LoVo (cell line): ENCODE measurements at regions not wholly inside any gene's neighbourhood (a gene's known extent, or its start where the extent isn't known, plus 50 kb on each side); places are given as distances from the start of the nearest gene placed in this dataset.
"Not testable (repeated sequence)": the region's sequence is repeated elsewhere in the genome, so short reads cannot be mapped to it uniquely, and the experiment has no call there.

Experiments used
- DNase-seq: peaks from one replicate; pipeline ENCODE4 v3.0.0-alpha.2; 2016; ENCODE audit warnings: low spot score

DNA sequence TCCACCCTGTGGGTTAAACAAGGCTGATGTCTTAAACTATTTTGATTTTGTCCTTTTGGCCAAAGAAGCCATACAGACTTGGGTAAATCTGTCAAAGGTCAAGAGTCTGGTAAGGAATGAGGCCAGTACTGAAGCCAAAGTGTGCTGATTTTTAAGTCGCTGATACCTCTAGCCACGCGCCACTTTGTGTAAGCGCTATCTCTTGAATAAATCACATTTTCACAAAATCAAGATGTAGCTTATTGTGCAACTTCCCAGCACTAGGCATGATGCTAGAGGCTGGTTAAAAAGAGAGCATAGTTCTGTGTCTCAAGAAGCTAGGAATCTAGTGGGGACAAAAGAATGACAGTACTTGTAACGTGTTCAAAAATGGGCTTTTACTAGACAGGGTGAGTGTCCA lies 510.6 kb upstream of the RAB6C start:
- DNase-seq, result no peak

DNA sequence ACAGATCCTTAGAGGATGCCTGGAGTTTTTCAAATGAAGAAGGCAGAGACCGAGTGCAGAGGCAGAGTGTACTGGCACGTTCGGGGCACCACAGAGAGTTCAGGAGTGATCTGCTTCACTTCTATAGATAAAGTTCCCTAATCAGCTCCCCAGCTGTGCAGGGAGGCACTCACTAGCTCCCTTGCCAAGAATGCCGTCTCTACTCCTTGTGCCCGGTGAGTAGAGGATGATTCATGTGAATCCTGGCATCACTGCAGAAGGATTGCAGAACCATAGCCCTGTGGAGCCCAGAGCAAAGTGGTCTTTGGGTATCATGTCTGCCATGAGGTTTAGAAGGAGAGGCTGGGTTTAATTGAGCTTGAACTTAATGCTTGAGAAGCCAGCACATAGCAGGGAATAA lies 510.1 kb upstream of the RAB6C start:
- no peak for DNase-seq

DNA sequence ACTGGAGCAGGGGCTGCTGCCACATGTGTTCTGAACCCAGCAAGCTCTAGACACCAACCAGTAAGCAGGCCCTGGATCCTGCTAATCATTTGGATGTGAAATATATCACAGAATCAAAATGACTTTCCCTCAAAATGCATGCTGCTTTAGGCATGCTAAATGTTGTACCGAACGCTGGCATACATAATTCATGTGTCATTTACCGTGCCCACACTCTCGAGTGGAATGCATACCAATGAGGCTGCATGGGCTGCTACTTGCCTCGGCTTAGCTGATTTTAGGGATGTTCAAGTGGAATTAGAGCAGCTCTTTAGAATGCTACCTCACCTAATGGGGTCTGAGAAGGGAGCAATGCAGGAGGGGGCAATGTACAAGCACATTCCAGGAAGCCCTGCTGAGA lies 509.6 kb upstream of the RAB6C start:
- no peak for DNase-seq

DNA sequence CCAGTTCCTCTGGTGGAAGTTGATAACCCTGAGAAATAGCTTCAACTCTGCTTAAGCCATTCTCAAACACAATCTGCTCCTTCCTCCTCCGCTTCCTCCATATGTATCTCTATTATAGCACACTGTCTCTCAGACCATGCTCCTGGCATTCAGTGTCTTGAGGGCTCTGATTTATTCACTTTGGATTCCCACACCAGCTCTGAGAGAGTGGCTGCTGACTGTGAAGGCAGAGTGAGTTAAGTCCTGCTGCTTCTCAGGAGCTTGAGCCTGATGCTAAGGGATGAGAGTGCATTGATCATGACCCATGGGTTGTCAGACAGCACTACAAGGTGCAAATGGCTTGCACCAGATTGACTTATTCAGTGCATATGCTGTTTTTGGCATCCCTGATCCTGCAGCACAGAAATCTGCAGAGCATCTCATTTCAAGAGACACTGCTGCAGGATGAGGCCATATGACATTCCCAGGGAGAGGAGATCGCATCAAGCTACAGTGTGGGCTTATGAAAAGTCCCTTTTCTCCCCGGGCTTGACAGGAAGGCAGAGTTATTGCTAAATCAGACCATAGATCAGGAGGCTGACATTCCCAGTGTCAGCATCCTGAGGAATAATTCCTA lies 500.5 kb upstream of the RAB6C start:
- no peak for DNase-seq

- DNase-seq, result no peak
Measured at GRCh38 chr2:129479892-129480291, 499.6 kb upstream of the RAB6C start.

DNA sequence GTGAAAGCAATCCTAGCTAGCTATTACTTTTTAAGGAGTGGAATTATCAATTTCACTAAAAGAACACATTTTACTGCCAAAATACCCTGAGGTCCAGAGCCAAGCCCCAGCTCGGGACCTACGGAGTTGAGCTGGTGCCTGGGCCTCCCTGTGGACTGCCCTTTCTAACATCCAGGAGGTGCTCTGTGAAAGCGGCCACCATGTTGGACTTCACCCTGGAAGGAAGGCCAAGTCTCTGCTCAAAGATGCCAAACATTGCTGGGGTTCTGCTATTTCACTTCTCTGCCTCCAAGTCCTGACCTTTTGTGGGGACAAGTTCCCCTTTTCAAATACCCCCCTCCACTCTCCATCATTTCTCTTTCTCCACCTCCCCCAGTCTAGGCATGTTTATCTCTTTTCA lies 498.7 kb upstream of the RAB6C start:
- no peak for DNase-seq

DNA sequence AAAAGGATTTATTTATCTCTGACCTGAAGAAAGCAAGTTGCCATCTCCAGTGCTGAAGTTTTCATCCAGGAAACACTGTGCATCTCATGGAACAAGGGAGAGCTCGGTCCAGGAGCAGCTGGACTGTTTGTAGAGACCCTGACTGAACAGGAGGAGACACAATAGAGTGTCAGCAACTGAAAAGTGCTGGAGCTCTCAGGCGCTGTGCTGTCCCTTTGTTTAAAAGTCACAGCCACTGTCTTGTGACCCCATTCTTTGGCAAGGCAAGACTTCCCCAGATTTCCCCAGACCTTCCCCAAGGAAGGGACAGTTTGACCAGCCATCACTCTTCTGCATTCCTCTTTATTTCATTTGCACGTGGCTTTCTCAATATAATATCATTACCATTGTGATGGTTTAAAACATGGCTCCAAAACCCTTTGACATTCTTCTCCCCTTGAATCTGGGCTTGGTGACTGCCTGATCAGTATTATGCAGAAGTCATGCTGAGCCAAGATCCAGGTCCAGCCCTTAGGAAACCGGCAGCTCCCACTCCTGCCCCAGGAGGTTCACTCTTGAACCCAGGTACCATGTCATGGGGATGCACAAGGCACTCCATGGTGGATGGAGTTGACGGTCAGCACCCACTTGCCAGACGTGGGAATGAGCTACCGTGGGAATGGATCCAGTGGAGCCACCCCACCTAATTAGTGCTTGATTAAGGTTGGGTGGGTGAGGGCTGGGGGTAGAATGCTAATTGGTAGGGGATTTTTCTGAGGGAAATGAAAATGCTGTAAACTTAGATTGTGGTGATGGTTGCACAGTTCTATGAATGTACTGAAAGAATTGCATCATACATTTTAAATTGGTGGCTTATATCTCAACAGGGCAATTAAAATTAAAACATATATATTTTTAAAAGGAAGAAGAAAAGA lies 497.9 kb upstream of the RAB6C start:
- DNase-seq, result no peak

DNA sequence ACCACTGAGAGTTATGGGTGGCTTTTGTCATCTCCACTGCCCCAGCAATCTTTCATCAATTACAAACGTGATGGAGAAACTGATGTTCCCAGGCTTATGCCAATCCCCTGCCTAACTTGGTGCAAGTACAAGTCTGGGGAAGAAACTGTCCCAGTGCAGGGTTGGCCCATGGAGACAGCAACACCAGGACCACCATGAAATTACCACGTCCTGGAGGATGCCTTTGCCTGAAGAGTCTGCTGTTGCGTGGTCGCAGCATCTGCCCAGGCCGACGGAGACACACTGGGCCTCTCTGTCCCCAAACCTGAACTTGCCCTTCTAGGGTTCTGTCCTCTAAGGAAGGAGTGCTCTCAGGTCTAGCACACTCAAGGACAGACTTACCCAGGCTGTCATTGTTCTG lies 496.8 kb upstream of the RAB6C start:
- DNase-seq, result no peak

- no peak for DNase-seq
Measured at GRCh38 chr2:129483366-129483765, 496.1 kb upstream of the RAB6C start.

GRCh38 chr2:129484999-129485897 lies 494.2 kb upstream of the RAB6C start:
- no peak for DNase-seq

DNA sequence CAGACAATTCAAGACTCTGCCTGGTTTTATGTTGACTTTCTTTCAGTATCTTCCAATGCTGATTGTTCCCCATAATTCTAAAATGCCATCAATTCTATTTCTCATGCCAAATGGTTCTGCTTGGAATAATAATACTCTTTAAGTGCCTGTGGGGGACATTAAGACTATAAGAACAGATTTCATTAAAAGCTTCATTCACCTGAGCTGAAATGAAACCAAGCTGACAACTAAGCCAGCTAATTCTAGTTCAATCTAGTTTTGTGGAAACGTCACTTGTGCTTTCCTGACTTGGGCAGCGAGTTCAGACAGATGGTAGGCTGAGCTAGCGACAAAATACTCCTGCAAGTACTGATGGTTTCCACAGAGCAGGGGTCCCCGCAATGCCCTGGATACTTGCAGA lies 491.1 kb upstream of the RAB6C start:
- DNase-seq, result no peak

DNA sequence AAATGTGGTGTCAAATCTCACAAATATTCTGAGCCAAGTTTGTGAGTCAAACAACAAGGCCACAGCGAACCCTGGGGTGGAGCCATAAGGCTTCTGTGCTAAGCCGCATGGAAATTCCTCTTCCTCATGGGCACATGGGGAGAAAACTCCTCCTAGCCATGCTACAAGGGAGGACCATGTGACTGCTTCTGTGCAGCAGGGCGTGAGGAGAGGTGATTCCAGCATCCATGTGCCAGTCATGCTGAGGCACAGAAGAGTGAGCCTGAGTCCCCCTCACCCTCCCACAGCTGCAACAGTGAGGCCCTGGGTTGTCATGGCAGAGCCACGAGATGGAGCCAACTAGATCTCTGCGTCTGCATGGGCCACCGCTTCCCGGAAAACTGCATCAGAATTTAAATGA lies 488.8 kb upstream of the RAB6C start:
- DNase-seq, result no peak

GRCh38 chr2:129491308-129491707 lies 488.2 kb upstream of the RAB6C start:
- no peak for DNase-seq

- no peak for DNase-seq
Measured at GRCh38 chr2:129492548-129492947, 486.9 kb upstream of the RAB6C start.

DNA sequence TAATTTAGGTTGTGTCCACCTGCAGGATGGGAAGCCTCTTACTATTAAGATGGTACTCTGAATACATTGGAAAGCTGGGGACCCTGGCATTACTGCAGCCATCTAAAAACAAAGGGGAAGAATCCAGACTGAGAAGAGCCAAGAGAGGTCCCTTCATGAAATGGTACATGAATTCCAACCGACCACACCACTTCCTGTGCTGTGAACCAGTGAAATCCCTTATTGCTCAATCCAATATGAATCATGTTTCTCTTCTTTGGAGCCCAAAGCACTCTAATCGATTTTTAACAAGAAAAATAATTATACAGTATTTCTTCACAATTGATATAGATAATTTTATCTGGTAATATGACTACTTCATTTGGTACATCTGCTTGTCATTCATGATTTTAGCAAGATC lies 479.7 kb upstream of the RAB6C start:
- DNase-seq, result no peak

GRCh38 chr2:129502781-129503180 lies 476.7 kb upstream of the RAB6C start:
- DNase-seq, result no peak

DNA sequence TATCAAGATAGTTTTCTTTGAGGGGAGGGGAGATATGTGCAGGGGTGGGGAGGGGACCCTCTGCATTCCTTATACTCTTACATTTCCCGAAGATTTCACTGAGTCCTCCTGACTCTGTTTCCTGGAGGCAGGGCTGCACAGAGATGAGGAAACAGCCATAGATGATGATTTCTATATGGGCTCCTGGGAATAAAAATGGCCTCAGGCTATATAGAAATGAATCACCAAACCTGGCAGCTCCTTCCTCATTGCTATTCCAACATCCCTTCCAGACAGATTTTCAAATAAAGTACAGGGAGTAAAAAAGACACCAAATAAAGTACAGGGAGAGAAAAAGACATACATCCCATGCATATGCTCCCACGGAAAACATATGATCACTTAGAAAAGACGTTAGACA lies 474.8 kb upstream of the RAB6C start:
- no peak for DNase-seq

DNA sequence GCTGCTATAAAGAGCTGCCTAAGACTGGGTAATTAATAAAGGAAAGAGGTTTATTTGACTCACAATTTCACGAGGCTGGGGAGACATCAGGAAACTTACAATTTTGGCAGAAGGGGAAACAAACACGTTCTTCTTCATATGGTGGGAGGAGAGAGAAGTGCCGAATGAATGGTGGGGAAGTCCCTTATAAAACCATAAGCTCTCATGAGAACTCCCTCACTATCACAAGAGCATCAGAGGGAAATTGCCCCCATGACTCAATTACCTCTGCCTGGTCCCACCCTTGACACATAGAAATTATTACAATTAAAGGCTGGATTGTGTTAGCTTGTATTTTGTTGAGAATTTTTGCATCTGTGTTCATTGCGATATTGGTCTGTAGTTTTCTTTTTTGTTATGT lies 460.5 kb upstream of the RAB6C start:
- DNase-seq, result no peak

- DNase-seq, result not testable (repeated sequence)
Measured at GRCh38 chr2:129532158-129532557, 447.3 kb upstream of the RAB6C start.

- no peak for DNase-seq
Measured at GRCh38 chr2:129548880-129549279, 430.6 kb upstream of the RAB6C start.

- DNase-seq, result no peak
Measured at GRCh38 chr2:129550536-129550935, 428.9 kb upstream of the RAB6C start.

DNA sequence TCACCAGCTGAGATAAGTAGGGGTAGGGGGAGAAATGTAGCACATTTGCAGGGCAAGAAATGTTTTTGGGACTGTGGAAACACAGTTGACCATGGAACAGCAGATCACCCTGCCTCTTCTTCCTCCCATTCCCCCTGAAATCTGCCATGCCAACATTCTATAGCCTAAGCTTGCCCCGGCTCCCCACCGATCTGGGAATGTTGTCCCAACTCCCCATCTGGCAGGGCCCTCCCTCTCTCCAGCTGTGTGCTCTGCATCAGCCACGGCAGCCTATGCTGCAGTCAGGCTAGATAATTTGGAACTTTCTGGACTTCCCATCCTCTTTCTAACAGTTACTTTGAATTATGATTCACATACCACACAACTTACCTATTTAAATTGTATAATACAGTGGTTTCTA lies 425.1 kb upstream of the RAB6C start:
- no peak for DNase-seq

- DNase-seq, result no peak
Measured at GRCh38 chr2:129559101-129559500, 420.4 kb upstream of the RAB6C start.
